GM21717 (cell line): ENCODE measurements at regions not wholly inside any gene's neighbourhood (a gene's known extent, or its start where the extent isn't known, plus 50 kb on each side); places are given as distances from the start of the nearest gene placed in this dataset.

Experiments used
- ATAC-seq: cut with Tn5 transposase; IDR thresholded peaks from one replicate; pipeline ENCODE4 v1.9.1; 2021; ENCODE audit warnings: mild to moderate bottlenecking, moderate library complexity; ENCODE audit not compliant: unreplicated experiment

GRCh38 chr11:41955635-41956400 lies 496.4 kb upstream of the LRRC4C start:
- no peak for ATAC-seq

- no peak for ATAC-seq
These were observed 504.0 kb upstream of the LRRC4C start for GRCh38 chr11:41963406-41963805.

- ATAC-seq = no peak
These were observed 511.2 kb upstream of the LRRC4C start for GRCh38 chr11:41970681-41971080.

DNA sequence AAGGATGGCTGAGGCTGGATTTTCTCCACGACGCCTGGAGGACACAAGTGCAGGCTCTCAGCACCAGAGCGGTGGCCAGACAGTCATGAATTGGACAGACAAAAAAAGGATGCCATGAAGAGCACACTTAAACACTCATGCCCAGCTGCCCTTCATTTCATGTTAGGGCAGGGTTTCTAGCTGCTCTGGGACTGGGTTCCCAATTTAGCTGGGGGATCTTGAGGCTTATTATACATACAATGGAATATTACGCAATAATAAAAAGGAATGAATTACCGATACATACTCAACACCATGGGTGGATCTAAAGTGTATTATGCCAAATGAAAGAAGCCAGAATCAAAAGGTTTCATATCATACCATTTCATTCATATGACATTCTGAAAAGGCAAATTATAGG lies 512.1 kb upstream of the LRRC4C start:
- no peak for ATAC-seq

- ATAC-seq = no peak
These were observed 519.5 kb upstream of the LRRC4C start for GRCh38 chr11:41978945-41979344.

GRCh38 chr11:41980741-41981140 lies 521.3 kb upstream of the LRRC4C start:
- no peak for ATAC-seq

GRCh38 chr11:41982276-41982675 lies 522.8 kb upstream of the LRRC4C start:
- ATAC-seq = no peak

DNA sequence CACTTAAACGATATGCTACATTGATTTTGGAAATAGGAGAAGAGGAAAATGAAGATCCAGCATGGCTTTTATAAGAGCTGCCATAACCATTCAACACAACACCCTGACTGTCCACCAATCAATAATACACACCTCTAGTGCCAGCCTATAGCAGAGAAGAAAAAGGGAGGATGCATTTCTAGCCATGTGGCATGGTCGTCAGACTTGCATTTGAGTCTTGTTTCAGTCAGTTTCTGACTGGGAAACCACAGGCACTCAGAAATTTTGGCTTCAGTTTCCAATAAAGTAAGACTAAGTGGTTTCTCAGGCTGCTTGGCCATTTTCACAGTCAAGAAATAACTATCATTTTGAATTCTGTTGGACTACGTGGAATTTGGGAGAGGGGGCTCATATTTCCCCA lies 523.5 kb upstream of the LRRC4C start:
- no peak for ATAC-seq

DNA sequence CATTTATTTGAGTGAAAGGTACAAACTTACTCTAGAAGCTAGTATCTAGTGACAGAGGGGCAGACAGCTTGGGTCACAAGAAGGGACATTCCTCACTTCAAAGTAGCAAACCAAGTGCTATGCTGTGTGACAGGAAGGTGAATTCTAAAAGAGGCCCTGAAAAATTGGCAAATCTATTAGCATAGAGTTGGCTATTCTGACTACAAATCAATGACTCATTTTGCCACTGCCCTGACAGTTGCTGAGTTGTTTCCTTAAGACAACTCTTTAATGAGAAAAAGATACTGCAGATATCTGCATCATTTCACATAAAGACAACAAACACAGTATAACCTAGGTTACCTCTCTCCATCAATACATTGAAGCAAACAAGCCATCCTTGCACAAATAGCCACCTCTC lies 524.0 kb upstream of the LRRC4C start:
- ATAC-seq = no peak

GRCh38 chr11:41984023-41984422 lies 524.6 kb upstream of the LRRC4C start:
- ATAC-seq = no peak

DNA sequence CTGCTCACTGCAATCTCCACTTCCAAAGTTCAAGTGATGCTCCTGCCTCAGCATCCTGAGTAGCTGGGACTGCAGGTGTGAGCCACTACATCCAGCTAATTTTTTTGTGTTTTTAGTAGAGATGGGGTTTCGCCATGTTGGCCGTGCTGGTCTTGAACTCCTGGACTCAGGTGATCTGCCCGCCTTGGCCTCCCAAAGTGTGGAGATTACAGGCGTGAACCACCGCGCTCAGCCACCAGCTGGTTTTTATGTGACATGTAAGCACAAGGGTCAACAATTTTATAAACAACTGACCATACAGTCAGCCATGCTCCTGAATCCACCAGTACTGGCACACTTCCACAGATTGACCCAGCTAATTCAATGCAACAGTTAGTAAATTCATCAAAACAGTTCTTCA lies 526.3 kb upstream of the LRRC4C start:
- ATAC-seq = no peak

GRCh38 chr11:41988951-41989572 lies 529.6 kb upstream of the LRRC4C start:
- no peak for ATAC-seq

GRCh38 chr11:41989823-41990380 lies 530.5 kb upstream of the LRRC4C start:
- ATAC-seq = no peak

DNA sequence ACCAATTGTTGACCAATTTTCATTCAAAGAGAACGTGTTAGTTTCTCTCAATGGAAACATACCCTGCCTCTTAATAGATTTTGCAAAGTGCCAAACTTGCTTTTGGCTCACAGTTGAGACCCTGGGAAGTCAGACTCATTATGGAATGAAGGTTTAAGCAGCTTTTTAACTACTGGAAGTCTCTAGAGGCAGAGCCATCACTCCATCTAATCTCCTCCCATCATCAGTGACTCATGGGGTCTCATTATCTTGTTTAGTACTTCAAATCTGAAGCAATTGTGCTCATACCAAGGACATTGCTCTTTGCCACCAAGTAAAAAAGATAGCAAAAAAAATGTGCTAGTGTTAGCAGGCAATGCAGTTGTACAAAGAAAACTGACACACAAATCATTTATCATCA lies 537.1 kb upstream of the LRRC4C start:
- no peak for ATAC-seq

GRCh38 chr11:41997844-41998401 lies 538.5 kb upstream of the LRRC4C start:
- no peak for ATAC-seq

DNA sequence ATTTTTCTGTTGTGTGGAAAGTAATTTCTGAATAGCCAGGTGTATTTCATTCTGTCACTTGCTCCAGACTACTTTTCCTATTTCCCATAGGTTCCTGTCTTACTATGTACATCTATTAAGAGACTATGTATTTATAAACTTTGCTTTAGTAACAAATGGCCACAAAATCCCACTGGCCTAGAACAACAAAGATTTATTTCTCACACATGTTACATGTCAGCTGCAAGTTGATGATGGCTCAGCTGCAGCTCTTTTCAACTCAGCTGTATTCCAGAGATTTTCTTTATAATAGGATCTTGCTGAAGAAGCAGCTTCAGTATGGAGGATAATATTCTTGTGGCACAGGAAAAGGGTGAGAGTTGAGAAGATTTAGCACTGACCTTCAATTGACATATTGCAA lies 539.6 kb upstream of the LRRC4C start:
- no peak for ATAC-seq

DNA sequence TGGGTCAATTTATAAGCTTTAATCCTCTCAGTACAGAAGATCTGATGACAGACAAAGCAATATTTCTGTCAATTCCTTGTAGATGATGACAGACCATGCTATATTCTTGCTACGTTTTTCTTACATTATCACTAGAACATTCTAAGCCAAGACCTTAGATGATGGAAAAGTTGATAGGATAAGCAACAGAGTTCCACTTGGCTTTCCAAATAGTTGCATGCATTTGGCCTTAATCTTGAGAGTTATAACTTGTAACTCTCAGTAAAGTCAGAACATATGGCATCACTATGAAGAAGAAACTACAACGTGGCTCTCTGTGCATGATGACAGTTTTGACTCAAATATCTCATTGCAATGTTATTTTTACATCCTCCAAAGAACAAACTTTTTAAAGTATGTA lies 544.3 kb upstream of the LRRC4C start:
- no peak for ATAC-seq

- no peak for ATAC-seq
These were observed 547.3 kb upstream of the LRRC4C start for GRCh38 chr11:42006766-42007165.

GRCh38 chr11:42012271-42012670 lies 552.8 kb upstream of the LRRC4C start:
- no peak for ATAC-seq

GRCh38 chr11:42013656-42014201 lies 554.3 kb upstream of the LRRC4C start:
- ATAC-seq = no peak

DNA sequence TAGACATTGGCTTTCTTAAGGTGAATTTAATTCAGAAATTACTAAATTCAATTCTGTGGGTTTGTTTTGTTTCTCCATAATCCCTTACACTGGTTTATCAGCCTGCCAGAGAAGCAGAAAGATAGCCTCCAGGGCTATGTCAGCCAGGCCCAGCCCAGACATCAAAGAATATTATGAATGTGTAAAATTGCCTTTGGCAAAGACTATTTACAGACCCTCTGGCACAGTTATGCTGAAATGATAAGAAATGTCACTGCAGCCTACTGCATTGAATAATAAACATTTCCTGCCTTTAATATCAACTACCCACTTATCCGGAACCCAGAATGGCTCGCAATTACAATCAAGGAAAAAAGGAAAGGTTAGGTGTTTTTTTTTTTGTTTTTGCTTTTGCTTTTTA lies 562.5 kb upstream of the LRRC4C start:
- no peak for ATAC-seq

DNA sequence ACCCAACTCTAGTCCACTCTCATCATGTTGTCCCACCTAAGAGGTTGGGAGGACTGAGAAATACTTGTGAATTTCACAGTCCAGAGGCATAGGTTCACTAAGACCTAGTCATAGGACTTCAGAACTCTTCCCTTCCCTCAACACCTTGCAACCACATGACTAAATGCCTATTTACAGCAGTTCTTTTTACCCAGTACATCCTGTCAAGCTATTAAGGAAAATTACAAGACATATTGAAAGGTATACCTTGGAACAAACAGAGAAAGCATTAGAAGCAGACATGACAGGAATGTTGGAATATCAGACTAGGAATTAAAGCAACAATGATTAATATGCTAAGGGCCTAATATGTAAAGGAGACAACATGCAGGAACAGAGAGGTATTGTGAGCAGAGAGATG lies 563.8 kb upstream of the LRRC4C start:
- no peak for ATAC-seq
